Ovary (tissue), 3 donors: ENCODE measurements at regions not wholly inside any gene's neighbourhood (a gene's known extent, or its start where the extent isn't known, plus 50 kb on each side); places are given as distances from the start of the nearest gene placed in this dataset.

ENCODE experiments used
- EP300 ChIP-seq: sonication (generic); formaldehyde crosslinking; IDR thresholded peaks from one replicate; pipeline ENCODE4 v1.6.1; 2017; ENCODE audit warnings: antibody characterized with exemption
- POLR2A ChIP-seq: fragments of 450-650 bp; IDR thresholded peaks from one replicate; pipeline ENCODE4 v1.6.1; 2017; ENCODE audit warnings: antibody characterized with exemption, mild to moderate bottlenecking, moderate library complexity
- TF ChIP-seq, protein P1 (sequence below), 3 donors: fragments of 450-650 bp in 2 of 3; fragments of 200-600 bp in 1 of 3; IDR thresholded peaks; one replicate each; pipeline versions ENCODE4 v1.5.1 to v1.8.0; 2016 to 2022; ENCODE audit warnings: antibody characterized with exemption in 3 of 3, mild to moderate bottlenecking in 1 of 3
- donor health status: DM: no; HTN: no; CAD: no.

DNA sequence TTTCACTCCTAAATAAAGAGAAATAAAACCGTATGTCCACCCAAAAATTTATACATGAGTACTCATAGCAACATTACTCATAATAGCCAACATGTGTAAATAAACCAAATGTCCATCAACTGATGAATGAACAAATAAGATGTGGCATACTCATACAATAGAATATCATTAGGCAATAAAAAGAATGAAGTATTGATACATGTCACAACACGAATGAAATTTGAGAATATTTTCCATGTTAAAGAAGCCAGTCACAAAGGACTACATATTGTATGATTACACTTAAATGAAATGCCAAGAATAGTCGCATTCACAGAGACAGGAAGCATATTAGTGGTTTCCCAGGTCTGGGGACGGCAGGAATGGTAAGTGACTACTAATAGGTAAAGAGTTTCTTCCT is 869.2 kb downstream of the IGSF11 start:
- no peak for TF ChIP-seq EP300
- TF ChIP-seq, protein P1, sequence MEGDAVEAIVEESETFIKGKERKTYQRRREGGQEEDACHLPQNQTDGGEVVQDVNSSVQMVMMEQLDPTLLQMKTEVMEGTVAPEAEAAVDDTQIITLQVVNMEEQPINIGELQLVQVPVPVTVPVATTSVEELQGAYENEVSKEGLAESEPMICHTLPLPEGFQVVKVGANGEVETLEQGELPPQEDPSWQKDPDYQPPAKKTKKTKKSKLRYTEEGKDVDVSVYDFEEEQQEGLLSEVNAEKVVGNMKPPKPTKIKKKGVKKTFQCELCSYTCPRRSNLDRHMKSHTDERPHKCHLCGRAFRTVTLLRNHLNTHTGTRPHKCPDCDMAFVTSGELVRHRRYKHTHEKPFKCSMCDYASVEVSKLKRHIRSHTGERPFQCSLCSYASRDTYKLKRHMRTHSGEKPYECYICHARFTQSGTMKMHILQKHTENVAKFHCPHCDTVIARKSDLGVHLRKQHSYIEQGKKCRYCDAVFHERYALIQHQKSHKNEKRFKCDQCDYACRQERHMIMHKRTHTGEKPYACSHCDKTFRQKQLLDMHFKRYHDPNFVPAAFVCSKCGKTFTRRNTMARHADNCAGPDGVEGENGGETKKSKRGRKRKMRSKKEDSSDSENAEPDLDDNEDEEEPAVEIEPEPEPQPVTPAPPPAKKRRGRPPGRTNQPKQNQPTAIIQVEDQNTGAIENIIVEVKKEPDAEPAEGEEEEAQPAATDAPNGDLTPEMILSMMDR (IDR thresholded peaks at IDR 0.05), result no peak
- TF ChIP-seq POLR2A, result no peak
